H9 (cell line): ENCODE measurements at regions not wholly inside any gene's neighbourhood (a gene's known extent, or its start where the extent isn't known, plus 50 kb on each side); places are given as distances from the start of the nearest gene placed in this dataset.

Experiments used
- DNase-seq: peaks from one replicate; pipeline ENCODE4 v3.0.0-alpha.2; 2017
- H2AFZ ChIP-seq: one replicate; pipeline ENCODE4 v1.6.1; 2013; ENCODE audit warnings: mild to moderate bottlenecking, low read length, control low read depth, moderate library complexity
- H2AK5ac ChIP-seq: 2 replicates; pipeline ENCODE4 v1.6.1; 2013; ENCODE audit warnings: low read length, control low read depth, mixed read lengths; ENCODE audit not compliant: insufficient read length
- H2BK120ac ChIP-seq: one replicate; pipeline ENCODE4 v1.6.1; 2013; ENCODE audit warnings: low read depth, mild to moderate bottlenecking, low read length, control low read depth, inconsistent platforms; ENCODE audit not compliant: poor library complexity, severe bottlenecking
- H2BK12ac ChIP-seq: 2 replicates; pipeline ENCODE4 v1.6.1; 2013; ENCODE audit warnings: low read length, control low read depth, mixed read lengths, low read depth; ENCODE audit not compliant: insufficient read length
- H2BK15ac ChIP-seq: 2 replicates; pipeline ENCODE4 v1.6.1; 2013; ENCODE audit warnings: low read depth, low read length, control low read depth
- H2BK20ac ChIP-seq: one replicate; pipeline ENCODE4 v1.6.1; 2013; ENCODE audit warnings: low read depth, mild to moderate bottlenecking, low read length, control low read depth, inconsistent platforms; ENCODE audit not compliant: poor library complexity, severe bottlenecking
- H2BK5ac ChIP-seq: 2 replicates; pipeline ENCODE4 v1.6.1; 2013; ENCODE audit warnings: low read length, control low read depth, mixed read lengths; ENCODE audit not compliant: insufficient read length
- H3K14ac ChIP-seq: 2 replicates; pipeline ENCODE4 v1.6.1; 2013; ENCODE audit warnings: low read length, control low read depth; ENCODE audit not compliant: insufficient read depth
- H3K18ac ChIP-seq: 2 replicates; pipeline ENCODE4 v1.6.1; 2013; ENCODE audit warnings: low read depth, mild to moderate bottlenecking, mixed read lengths, low read length, control low read depth; ENCODE audit not compliant: insufficient read length
- H3K23ac ChIP-seq: 2 replicates; pipeline ENCODE4 v1.6.1; 2013; ENCODE audit warnings: low read length, control low read depth, mixed read lengths, low read depth; ENCODE audit not compliant: insufficient read length
- H3K23me2 ChIP-seq: 2 replicates; pipeline ENCODE4 v1.6.1; 2013; ENCODE audit warnings: low read depth, mild to moderate bottlenecking, mixed read lengths, low read length, control low read depth; ENCODE audit not compliant: insufficient read length, poor library complexity, severe bottlenecking
- H3K27ac ChIP-seq: 2 replicates; pipeline ENCODE4 v1.5.1; 2013; ENCODE audit warnings: low read length, control low read depth, mixed read lengths, low read depth; ENCODE audit not compliant: insufficient read length
- H3K27me3 ChIP-seq: 2 replicates; pipeline ENCODE4 v1.6.1; 2013; ENCODE audit warnings: low read length, control low read depth, inconsistent platforms; ENCODE audit not compliant: insufficient read depth
- H3K4ac ChIP-seq: 2 replicates; pipeline ENCODE4 v1.6.1; 2013; ENCODE audit warnings: low read depth, mild to moderate bottlenecking, control low read depth, inconsistent platforms, low read length, moderate library complexity
- H3K4me1 ChIP-seq: 2 replicates; pipeline ENCODE4 v1.6.1; 2013; ENCODE audit warnings: low read length, control low read depth, inconsistent platforms; ENCODE audit not compliant: insufficient read depth
- H3K4me2 ChIP-seq: 2 replicates; pipeline ENCODE4 v1.6.1; 2013; ENCODE audit warnings: low read length, control low read depth, mixed read lengths; ENCODE audit not compliant: insufficient read length, insufficient read depth
- H3K56ac ChIP-seq: 2 replicates; pipeline ENCODE4 v1.6.1; 2013; ENCODE audit warnings: low read depth, mild to moderate bottlenecking, mixed read lengths, low read length, control low read depth; ENCODE audit not compliant: insufficient read length
- H3K79me1 ChIP-seq: 2 replicates; pipeline ENCODE4 v1.6.1; 2013; ENCODE audit warnings: low read depth, mild to moderate bottlenecking, moderate library complexity, low read length, control low read depth, inconsistent platforms; ENCODE audit not compliant: insufficient read depth, poor library complexity, severe bottlenecking
- H3K79me2 ChIP-seq: 2 replicates; pipeline ENCODE4 v1.6.1; 2013; ENCODE audit warnings: low read length, control low read depth, inconsistent platforms; ENCODE audit not compliant: insufficient read depth
- H3K9ac ChIP-seq: 2 replicates; pipeline ENCODE4 v1.6.1; 2013; ENCODE audit warnings: low read length, control low read depth, mixed read lengths; ENCODE audit not compliant: insufficient read length; ENCODE audit errors: extremely low read depth
- H3K9me3 ChIP-seq: one replicate; pipeline ENCODE4 v1.6.1; 2013; ENCODE audit warnings: low read depth, low read length, inconsistent platforms; ENCODE audit not compliant: control insufficient read depth
- H3T11ph ChIP-seq: one replicate; pipeline ENCODE4 v1.6.1; 2013; ENCODE audit warnings: mild to moderate bottlenecking, low read length, control low read depth, inconsistent platforms
- H4K20me1 ChIP-seq: one replicate; pipeline ENCODE4 v1.6.1; 2013; ENCODE audit not compliant: control insufficient read depth, insufficient read length, insufficient read depth
- H4K5ac ChIP-seq: 2 replicates; pipeline ENCODE4 v1.6.1; 2013; ENCODE audit warnings: low read depth, mild to moderate bottlenecking, mixed read lengths, low read length, control low read depth; ENCODE audit not compliant: insufficient read length
- H4K8ac ChIP-seq: replicated peaks from 2 replicates; pipeline ENCODE4 v1.6.1; 2013; ENCODE audit warnings: low read length, control low read depth, mixed read lengths, low read depth; ENCODE audit not compliant: insufficient read length
- H4K91ac ChIP-seq: 2 replicates; pipeline ENCODE4 v1.6.1; 2013; ENCODE audit warnings: low read depth, mild to moderate bottlenecking, moderate library complexity, mixed read lengths, low read length, control low read depth; ENCODE audit not compliant: insufficient read length
- H3K27ac Mint-ChIP-seq, 3 experiments: 2 replicates in 2 of 3; 3 replicates in 1 of 3; pipeline ENCODE4 v1.8.0; 2020 to 2021; ENCODE audit warnings: mixed read lengths in 3 of 3, mild to moderate bottlenecking in 1 of 3, moderate library complexity in 1 of 3
- H3K27me3 Mint-ChIP-seq: 2 replicates; pipeline ENCODE4 v1.8.0; 2021; ENCODE audit warnings: low read depth, mild to moderate bottlenecking, moderate library complexity, mixed read lengths
- H3K36me3 Mint-ChIP-seq, 3 experiments: 2 replicates in 2 of 3; 3 replicates in 1 of 3; pipeline ENCODE4 v1.8.0; 2020 to 2021; ENCODE audit warnings: low read depth in 3 of 3, mixed read lengths in 3 of 3; ENCODE audit not compliant: insufficient read depth in 1 of 3
- H3K4me1 Mint-ChIP-seq, 2 experiments: 2 replicates each; pipeline ENCODE4 v1.8.0; 2020; ENCODE audit warnings: mixed read lengths in 2 of 2
- H3K4me3 Mint-ChIP-seq, 2 experiments: 2 replicates in 1 of 2; 3 replicates in 1 of 2; pipeline ENCODE4 v1.8.0; 2020 to 2021; ENCODE audit warnings: mild to moderate bottlenecking in 2 of 2, mixed read lengths in 2 of 2, moderate library complexity in 1 of 2
- H3K9me3 Mint-ChIP-seq, 2 experiments: 2 replicates in 1 of 2; 3 replicates in 1 of 2; pipeline ENCODE4 v1.8.0; 2020; ENCODE audit warnings: mild to moderate bottlenecking in 2 of 2, mixed read lengths in 2 of 2, moderate library complexity in 1 of 2
- CTCF ChIP-seq: fragments of 200-600 bp; sonication (generic); conservative IDR thresholded peaks from 3 replicates; pipeline ENCODE4 v1.8.0; 2021; ENCODE audit warnings: antibody characterized with exemption, mild to moderate bottlenecking
- WGBS: extraction: QIAGEN DNeasy Blood & Tissue Kit; methylation state at CpG from one replicate; pipeline ENCODE4 v1.1.7; 2013; ENCODE audit warnings: missing lambda C conversion rate, low lambda C conversion rate, mixed read lengths; ENCODE audit not compliant: insufficient read length; ENCODE audit errors: extremely low coverage; 5-methylcytosine and 5-hydroxymethylcytosine counted together

GRCh38 chr6:80403365-80403764, 296.9 kb downstream of the BCKDHB start:
- Histone ChIP-seq H2AK5ac (no peak overlapping the region), H3K23ac (no peak overlapping the region), H4K91ac (no peak overlapping the region), H3K23me2 (no peaks in the 10 kb centered on the region), H3K9ac (no peak overlapping the region), H2BK15ac (no peak overlapping the region), H2BK120ac (no peak overlapping the region), H3K4ac (no peak overlapping the region), H2BK12ac (no peak overlapping the region), H2AFZ (no peak overlapping the region), H4K8ac (no peak overlapping the region), H3T11ph (no peak overlapping the region), H3K9me3 (no peaks in the 10 kb centered on the region), H4K5ac (no peak overlapping the region), H3K79me1 (no peaks in the 10 kb centered on the region), H3K27ac (no peak overlapping the region), H3K4me2 (no peak overlapping the region), H2BK5ac (no peak overlapping the region), H3K4me1 (no peaks in the 10 kb centered on the region), H3K14ac (no peak overlapping the region), H2BK20ac (no peak overlapping the region), H4K20me1 (no peaks in the 10 kb centered on the region), H3K79me2 (no peaks in the 10 kb centered on the region), H3K18ac (no peak overlapping the region), H3K27me3 (no peaks in the 10 kb centered on the region), H3K56ac (no peak overlapping the region)
- no peak overlapping the region for H3K4me3 Mint-ChIP-seq
- no CpG with 5 or more reads among the region's 1 CpG for WGBS
- no peaks in the 10 kb centered on the region for H3K27me3 Mint-ChIP-seq
- TF ChIP-seq CTCF: no peak
- H3K9me3 Mint-ChIP-seq: peaks cover 23 to 30% of the 10 kb centered on the region in 2 experiments
- peaks cover 2 to 25% (median 11%) of the 10 kb centered on the region in 3 experiments; a peak in 6 of 7 replicates for H3K36me3 Mint-ChIP-seq
- no peaks in the 10 kb centered on the region; a peak in 1 of 4 replicates for H3K4me1 Mint-ChIP-seq
- DNase-seq: no peak
- no peak overlapping the region for H3K27ac Mint-ChIP-seq
